CD4-positive, alpha-beta T cell treated with Interleukin-4 for 4 hours (primary cell): ENCODE measurements at regions not wholly inside any gene's neighbourhood (a gene's known extent, or its start where the extent isn't known, plus 50 kb on each side); places are given as distances from the start of the nearest gene placed in this dataset.
"Not testable (repeated sequence)": the region's sequence is repeated elsewhere in the genome, so short reads cannot be mapped to it uniquely, and the experiment has no call there.

Experiments used
- DNase-seq: peaks from one replicate; pipeline ENCODE4 v3.0.0-alpha.2; 2020

DNA sequence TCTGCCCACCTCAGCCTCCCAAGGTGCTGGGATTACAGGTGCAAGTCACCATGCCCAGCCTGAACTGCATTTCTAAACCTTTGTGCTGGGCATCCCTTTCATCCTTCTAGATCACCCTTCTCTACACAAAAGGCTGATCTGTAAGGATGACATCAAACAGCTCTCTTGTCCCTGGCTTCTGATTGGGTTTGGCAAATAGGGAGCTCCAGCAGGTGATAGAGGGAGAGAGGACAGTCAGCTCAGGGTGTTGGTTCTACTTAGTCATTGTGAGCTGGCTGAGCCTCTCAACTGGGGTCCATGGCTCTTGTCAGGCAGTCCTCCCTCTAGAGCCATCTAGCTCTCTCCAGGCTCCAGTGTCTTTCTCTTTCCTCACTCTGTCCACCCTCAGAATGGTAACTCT lies 237.6 kb upstream of the JARID2 start:
- no peak for DNase-seq

DNA sequence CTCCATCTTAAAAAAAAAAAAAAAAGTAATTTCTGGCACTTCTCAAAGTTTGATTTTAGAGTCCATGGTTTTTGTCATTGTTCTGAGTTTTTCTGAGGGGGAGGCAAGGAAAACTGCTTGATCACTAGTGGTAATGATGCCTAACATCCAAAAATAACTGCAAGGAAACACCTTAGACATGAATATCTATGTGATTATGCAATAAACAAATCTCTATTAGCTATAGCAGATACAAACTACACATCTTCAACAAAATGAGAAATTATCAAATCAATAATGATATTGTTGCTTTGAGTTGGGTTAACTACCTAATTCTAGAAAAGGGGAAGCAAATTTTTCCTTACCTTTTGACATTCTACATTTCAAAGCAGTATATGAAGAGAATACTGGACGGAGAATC lies 230.9 kb upstream of the JARID2 start:
- DNase-seq: no peak

DNA sequence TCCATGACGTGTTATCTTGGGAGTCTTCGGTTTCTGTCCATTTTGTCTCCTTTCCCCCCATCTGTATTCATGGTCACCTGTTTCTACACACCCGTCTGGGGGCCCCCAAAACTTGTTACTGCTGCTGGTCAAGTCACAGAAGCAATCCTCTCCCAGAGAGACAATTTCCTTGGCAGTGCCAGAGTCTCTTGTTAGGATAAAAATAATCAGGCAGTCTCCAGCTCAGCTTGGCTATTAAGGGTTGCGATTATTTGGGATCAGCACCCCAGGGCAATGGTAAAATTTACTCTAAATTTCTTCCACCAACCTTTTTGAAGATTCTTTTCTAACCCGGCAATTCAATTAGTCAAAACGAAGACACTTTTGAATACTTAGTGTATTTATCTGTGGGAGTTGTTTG lies 229.1 kb upstream of the JARID2 start:
- DNase-seq: no peak

DNA sequence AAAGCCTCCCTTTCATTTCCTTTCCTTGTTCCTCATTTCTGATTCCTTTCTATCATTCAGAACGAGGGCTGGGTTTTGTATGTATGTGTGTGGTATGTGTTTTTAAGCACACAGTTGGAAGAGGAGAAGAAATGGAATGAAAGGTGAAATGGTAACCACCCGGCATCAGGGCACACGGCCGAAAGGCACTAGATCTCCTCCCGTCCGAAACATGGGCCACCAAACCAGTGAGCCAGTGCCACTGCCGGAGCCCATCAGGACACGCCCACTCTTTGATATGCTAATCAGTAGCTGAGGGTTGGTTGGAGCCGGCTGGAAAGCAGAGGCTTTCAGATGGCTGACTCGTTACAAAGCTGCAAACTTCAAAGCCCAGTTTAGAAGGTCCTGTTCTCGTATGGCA lies 228.6 kb upstream of the JARID2 start:
- DNase-seq: no peak

DNA sequence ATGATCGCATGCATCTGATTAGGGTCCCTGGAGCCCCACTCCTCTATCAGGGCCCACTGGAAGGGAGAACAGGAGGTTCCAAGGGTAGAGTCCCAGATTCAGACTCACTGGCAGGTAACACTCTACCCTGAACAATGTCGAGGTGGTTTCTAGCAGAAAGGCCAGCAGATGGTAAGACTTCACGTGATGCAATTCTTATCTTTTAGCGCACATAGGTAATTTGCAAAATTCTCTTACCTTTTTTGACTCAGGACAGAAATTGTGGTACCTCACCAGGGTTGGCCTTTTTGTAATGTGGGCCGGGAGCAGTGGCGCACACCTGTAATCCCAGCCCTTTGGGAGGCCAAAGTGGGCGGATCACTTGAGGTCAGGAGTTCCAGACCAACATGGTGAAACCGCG lies 228.1 kb upstream of the JARID2 start:
- no peak for DNase-seq

DNA sequence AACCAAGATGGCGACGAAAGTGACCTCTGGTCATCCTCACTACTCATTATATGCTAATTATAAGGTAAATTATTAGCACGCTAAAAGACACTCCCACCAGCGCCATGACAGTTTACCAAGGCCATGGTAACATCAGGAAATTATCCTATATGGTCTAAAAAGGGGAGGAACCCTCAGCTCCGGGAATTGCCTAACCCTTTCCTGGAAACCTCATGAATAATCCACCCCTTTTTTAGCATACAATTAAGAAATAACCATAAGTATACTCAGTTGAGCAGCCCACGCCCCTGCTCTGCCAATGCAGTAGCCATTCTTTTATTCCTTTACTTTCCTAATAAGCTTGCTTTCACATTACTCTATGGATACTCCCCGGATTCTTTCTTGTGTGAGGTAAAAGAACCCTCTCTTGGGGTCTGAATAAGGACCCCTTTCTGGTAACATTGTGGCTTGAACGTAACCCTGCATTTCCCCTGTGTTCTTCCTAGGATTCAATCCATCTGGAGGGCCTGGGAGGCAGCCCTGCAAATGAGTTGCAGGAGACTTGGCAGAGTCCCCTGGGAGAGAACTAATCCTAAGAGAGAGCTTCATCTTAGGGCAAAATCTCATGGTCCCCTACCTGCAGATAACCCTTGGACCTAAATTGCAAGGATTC lies 225.6 kb upstream of the JARID2 start:
- no peak for DNase-seq

DNA sequence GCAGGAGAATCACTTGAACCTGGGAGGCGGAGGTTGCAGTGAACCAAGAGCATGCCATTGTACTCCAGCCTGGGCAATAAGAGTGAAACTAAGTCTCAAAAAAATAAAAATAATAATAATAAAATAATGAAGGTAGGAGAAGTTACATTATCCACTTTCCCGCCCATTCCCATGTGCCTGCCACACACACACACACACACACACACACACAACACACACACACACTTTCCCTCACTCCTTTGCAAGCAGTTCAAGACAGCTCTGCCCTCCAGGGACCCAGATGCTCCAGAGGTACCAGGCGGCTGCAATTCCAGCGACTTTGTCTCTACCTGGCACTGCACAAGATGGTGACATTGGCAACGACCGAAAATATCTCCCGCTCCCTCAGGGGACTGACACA lies 224.8 kb upstream of the JARID2 start:
- DNase-seq: no peak

DNA sequence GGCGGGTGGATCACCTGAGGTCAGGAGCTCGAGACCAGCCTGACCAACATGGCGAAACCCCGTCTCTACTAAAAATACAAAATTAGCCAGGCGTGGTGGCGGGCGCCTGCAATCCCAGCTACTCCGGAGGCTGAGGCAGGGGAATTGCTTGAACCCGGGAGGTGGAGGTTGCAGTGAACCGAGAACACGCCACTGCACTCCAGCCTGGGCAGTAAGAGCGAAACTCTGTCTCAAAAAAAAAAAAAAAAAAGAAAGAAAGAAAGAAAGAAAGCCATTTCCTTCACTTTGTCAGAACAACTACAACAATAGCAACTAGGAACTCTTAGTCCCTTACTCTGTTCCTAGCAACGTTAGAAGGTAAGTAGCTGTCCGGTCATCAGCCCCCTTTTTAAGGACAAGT lies 222.9 kb upstream of the JARID2 start:
- not testable (repeated sequence) for DNase-seq

DNA sequence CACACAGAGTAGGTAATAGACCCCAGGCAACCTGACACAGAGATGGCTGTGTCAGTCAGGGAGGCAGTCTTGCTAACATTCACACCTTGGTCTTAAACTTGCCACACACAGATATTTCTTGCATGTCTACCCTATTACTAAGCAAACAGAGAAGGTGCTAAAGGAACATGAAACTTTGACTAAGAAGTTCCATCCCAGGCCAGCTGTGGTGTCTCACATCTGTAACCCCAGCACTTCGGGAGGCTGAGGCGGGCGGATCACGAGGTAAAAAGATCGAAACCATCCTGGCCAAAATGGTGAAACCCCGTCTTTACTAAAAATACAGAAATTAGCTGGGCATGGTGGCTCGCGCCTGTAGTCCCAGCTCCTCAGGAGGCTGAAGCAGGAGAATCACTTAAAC lies 222.4 kb upstream of the JARID2 start:
- DNase-seq: peak; percentile 55

DNA sequence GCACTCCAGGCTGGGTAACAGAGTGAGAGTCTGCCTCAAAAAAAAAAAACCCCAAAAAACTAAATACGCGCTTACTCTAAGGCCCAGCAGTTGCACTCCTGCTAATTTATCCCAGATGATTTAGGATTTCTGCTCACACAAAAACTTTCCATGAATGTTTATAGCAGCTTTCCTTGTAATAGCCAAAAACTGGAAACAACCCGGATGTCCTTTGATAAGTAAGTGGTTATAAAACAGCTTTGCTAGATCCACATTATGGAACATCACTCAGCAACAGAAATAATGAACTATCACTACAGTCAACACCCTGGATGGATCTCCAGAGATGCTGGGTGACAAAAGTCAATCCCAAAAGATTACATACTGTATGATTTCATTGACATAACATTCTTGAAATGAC lies 220.4 kb upstream of the JARID2 start:
- DNase-seq: no peak

DNA sequence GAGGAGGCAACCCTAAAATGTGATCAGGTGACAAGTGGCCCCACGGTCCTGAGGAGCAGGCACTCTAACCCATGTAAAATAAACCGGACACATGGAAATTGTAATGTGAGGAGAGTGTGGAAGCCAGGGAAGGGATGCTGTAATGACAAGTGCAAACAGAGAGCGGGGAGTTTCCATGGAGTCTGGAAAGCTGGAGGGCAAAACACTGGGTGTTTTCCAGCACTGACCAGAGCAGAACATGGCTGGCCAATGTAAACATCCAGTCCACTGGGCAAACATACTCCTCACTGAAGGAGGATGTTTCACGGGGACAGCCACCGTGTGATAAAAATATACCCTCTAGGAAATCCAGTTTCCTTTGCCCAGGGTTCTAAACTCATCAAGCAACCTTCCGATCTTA lies 219.0 kb upstream of the JARID2 start:
- DNase-seq: no peak

DNA sequence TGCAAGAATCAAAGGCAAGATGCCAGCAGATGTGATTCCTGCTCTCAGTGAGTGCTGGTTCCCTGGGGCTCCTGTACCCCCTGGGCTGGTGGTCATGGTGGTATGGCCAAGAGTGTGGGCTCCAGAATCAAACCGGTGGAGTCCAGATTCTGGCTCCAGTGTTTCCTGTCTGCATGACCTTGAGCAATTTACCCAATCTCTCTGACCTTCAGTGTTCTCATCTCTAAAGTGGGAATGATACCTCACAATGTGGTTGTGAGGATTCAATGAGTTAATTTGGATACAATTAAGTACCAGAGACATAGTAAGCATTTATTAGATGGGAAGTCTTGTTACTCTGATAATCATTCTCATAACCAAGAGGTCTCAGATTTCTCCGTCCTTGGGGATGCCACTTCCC lies 218.4 kb upstream of the JARID2 start:
- DNase-seq: no peak

DNA sequence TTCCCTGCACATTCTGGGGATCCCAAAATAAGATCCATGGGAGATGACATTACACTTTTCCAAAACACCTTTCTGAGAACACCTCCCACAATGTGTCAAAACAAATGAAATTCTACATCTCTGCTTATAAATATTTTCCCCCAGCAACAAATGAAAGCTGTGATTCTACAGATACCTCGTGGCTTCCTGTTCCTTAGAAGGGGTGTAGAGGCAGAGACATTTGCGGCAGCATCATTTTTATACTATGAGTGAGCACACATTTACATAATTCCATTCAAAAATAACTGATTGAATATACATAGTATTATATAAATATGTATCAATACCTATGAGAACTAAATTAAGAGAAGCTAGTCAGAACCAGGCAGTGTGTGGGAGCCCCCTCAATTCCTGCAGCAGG lies 213.9 kb upstream of the JARID2 start:
- no peak for DNase-seq

DNA sequence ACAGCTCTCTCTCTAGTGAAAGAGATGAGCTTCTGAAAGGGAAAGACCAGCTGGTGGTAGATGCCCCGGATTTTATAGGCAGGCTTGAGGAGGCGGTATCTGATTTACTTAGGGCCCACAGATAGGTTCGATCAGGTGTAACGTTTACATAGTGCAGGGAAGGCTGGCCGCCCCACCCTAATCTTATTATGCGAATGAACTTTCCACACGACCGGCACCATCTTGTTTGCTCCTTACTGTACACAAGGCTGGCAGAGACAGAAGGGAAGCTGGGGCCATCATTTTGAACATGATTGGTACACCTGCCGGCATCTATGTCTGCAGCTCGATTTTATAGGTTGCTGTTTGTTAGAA lies 212.0 kb upstream of the JARID2 start:
- DNase-seq: no peak

DNA sequence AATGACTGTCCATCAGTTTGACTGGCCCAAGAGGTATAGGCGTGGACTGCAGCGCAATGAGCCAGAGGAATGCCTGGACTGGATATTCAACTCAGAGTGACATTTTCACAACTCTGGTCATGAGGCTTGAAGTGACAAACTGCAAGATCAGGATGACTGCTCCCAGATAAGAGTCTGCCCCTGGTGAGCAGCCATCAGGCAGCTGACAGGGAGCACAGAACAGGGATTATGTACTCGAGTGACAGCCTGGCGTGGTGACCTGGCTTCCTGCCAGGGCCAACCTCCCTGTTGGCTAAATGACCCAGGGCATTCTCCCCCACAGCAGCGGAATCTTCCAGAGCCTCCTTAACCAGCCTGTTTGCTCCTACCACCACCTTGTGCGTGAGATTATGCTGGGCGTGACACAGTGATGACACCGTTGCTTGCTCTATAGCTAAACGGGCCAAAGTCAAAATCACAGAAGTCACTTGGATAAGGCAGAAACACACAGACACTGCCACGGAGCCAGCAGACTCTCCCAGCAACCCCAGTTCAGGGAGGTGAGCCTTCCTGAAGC lies 209.1 kb upstream of the JARID2 start:
- DNase-seq: no peak

DNA sequence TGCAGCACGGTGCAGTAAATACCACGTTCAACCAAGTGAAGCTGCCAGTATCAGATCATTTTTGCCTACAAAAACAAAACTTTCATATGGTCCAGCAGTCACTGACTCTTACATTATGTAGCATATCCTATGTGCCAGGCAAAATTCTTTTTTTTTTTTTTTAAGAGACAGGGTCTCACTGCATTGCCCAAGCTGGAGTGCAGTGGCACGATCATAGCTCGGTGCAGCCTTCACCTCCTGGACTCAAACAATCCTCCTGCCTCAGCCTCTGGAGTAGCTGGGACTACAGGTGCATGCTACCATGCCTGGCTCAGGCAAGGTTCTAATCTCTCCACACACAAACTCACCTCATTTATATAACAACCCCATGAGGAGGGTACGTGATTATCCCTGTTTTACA lies 208.6 kb upstream of the JARID2 start:
- DNase-seq: no peak

DNA sequence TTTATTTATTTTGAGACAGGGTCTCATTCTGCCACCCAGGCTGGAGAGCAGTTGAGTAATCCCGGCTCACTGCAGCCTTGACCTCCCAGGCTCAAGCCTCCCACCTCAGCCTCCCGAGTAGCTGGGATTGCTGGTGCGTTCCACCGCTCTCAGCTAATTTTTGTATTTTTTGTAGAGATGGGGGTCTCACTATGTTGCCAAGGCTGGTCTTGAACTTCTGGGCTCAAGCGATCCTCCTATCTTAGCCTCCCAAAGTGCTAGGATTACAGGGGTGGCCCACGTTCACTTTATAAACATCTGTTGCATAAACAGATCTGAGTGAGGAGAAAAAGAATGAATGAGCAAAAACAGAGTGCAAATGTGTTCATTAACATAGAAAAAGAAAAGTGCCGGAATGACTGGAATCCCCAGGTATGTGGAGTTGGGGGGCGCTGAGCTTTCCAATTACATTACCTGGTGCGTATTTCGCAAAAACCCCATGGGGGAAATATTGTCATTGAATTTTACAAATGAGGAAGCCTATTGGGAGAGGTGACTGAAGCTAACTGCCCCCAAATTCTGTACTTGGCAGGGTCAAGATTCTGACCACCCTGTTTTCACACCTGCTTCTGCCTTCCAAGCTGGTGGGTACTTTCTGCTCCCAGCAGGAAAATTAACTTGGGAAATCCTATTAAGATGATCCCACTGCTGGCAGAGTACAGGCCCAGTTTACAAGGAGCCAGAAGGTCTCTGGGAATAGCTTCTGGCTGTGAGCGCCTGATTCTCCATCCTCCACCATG lies 207.7 kb upstream of the JARID2 start:
- DNase-seq: no peak

DNA sequence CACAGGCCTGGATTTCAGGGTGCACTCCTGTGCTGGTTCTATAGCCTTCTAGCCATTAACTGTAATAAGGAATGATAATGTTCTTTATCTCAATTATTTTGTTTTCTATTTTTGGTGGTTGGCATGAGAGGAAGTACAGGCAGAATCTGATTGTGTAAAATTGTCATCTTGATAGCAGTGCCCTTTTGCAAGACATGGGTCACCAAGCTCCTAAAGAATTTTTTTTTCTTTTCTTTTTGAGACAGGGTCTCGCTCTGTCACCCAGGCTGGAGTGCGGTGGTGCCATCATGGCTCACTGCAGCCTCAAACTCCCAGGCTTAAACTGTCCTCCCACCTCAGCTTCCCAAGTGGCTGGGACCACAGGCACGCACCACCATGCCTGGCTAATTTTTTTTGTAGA lies 206.7 kb upstream of the JARID2 start:
- DNase-seq: no peak

DNA sequence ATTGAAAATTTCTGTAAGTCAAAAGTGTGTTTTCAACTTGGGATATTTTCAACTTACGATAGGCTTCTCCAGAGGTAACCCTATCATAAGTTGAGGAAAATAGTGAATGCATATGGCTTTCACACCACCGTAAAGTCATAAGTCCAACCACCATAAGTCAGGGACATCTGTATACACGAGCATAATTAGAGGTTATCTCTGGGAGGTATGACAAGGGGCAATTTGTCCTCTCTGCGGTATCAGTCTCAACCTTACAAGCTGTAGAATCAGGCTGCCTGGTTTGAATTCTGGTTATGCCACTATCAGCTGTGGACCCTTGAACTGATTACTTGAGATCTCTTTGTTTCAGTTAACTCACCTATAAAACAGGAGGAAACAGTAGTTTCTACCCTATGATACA lies 202.9 kb upstream of the JARID2 start:
- DNase-seq: no peak

DNA sequence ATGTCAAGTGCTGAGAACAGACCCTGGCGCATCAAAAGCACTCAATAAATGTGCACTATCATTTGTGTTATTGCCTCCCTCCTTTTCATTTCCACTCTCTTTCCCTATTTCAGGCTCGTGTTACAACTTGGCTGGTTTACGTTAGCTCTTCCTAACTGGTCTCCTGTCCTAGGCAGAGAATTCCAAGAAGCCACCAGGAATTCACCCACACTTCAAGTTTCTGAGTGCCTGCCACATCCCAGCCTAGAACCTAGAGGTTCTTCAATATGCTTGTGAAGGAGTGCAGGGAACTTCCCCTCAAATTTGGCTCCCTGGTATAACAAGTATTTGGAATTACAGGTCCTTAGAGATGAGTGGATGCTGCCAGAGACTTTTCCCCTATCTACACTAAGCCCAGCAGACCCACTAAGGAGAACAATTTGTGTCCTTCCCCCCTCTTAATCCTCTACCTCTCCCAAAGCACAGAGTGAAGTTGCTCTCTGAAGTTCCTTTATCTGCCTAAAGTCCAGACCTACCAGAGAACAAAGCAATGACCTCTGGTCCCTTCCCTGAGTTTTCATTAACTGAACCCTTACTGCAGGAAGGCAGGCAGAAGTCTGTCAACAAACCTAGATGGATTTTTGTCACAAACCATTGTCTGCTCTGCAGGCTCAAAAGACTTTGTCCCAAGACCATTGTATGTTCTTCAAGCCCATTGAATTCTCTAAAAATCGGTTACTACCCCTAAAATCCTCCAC lies 201.6 kb upstream of the JARID2 start:
- no peak for DNase-seq

DNA sequence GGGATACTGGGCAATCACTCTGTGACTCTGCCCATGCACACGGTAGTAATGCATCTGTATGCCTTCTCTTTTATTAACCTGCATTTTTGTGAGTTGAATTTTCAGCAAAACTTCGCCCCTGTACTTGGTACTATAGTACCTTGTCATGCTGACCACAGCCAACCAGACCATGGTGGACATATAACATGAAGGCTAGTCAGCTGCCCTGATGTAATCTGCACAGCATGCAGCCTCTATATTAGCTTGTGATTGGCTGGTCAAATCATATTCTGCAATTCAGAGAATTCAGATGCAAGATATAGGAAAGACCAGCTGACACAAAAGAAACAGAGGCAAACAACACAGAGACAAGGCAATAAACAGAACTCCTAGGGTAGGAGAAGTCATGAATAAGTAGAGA lies 200.9 kb upstream of the JARID2 start:
- DNase-seq: no peak

DNA sequence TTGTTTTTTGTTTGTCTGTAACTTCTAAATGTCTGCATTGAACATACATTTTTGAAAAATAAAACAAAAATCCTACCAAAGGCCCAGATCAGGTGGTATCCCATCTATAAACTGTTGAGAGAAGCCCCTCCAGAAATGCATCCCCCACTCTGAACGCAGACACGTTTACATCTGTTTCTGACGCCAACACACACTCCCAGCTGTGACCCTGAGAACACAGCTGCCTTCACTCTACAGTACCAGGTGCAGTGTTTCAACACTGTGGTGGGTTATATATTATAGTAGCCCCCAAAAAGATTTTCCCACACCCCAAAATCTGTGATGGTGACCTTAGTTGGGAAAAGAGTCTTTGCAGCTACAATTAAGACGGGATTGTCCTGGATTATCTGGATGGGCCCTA lies 199.1 kb upstream of the JARID2 start:
- DNase-seq: no peak

DNA sequence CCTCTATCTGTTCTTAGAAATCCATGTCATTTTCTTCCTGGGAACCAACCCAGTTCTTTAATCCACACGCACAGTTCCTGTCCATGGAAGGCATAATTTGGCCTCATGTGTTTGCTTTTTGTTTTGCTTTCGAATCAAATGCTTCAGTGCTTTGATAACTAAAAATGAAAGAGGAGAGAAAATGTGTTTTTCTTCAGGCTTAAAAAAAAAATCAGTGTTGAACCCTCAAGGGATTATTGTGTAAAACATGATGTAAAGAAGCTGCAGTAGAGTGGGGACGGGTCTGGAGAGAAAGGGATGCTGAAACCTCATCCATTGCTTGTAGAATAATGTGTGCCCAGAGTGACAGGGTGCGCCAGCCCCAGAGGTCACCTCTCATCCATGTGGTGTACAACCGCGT lies 197.5 kb upstream of the JARID2 start:
- DNase-seq: no peak
